HCT116 (cell line): ENCODE measurements at regions not wholly inside any gene's neighbourhood (a gene's known extent, or its start where the extent isn't known, plus 50 kb on each side); places are given as distances from the start of the nearest gene placed in this dataset.

Source experiments
- ATAC-seq: fragments of 200-7000 bp; cut with Tn5 transposase; 2 replicates; pipeline ENCODE4 v1.9.1; 2020; ENCODE audit warnings: mild to moderate bottlenecking, moderate library complexity
- BruUV-seq: library from RNA; stranded (reverse); fragments of 400-500 nt; replicated peaks from 2 replicates; lab custom pipeline; 2021; lab: Mats Ljungman, UMichigan
- CTCF ChIA-PET: fragments of 300-600 bp; sonication (Branson Sonifier 250); formaldehyde crosslinking; loops from one replicate; lab custom pipeline; 2021; ENCODE audit warnings: antibody characterized with exemption; lab: Charles Lee
- POLR2A ChIA-PET: fragments of 300-600, 350-600 bp; sonication (Branson Sonifier 250); formaldehyde crosslinking; loops from one replicate; lab custom pipeline; 2021; ENCODE audit warnings: antibody characterized with exemption; lab: Charles Lee
- RAD21 ChIA-PET, 2 experiments: fragments of 300-600 bp; sonication (Branson Sonifier 250); formaldehyde crosslinking; loops; one replicate each; lab custom pipeline; 2023; ENCODE audit warnings: low total read pairs in 2 of 2; ENCODE audit not compliant: uncharacterized antibody in 2 of 2, unreplicated experiment in 2 of 2, low non-redundant PET in 1 of 2; lab: Charles Lee
- DNase-seq: peaks from one replicate; pipeline ENCODE4 v3.0.0-alpha.2; 2010; ENCODE audit warnings: low read depth, low spot score
- H2AFZ ChIP-seq: fragments of 200-600 bp; shearing (Covaris generic), sonication (generic); 2 replicates; pipeline ENCODE4 v1.6.1; 2017; ENCODE audit warnings: low read depth, mixed run types, mixed read lengths, antibody characterized with exemption, low read length; ENCODE audit not compliant: poor library complexity, severe bottlenecking
- H3K27ac ChIP-seq: 2 replicates; pipeline ENCODE4 v1.5.1; 2012; ENCODE audit warnings: low read depth, low read length
- H3K27me3 ChIP-seq: fragments of 200-600 bp; sonication (generic); 2 replicates; pipeline ENCODE4 v1.6.1; 2016; ENCODE audit warnings: mixed run types, low read length, mixed read lengths; ENCODE audit not compliant: insufficient read depth
- H3K36me3 ChIP-seq, 2 experiments: fragments of 200-500 bp in 1 of 2; fragments of 200-600 bp in 1 of 2; sonication (Bioruptor generic) in 1 of 2; sonication (generic) in 1 of 2; 2 replicates each; pipeline versions ENCODE4 v1.5.1 to v1.6.1; 2014 to 2016; ENCODE audit warnings: low read length in 2 of 2, inconsistent platforms in 1 of 2, mixed read lengths in 1 of 2, mixed run types in 1 of 2; ENCODE audit not compliant: insufficient read depth in 2 of 2, control insufficient read depth in 1 of 2
- H3K4me1 ChIP-seq, 2 experiments: fragments of 200-600 bp in 1 of 2; sonication (generic) in 1 of 2; 2 replicates each; pipeline versions ENCODE4 v1.5.1 to v1.6.1; 2012 to 2017; ENCODE audit warnings: low read length in 2 of 2, inconsistent platforms in 1 of 2, mild to moderate bottlenecking in 1 of 2, mixed read lengths in 1 of 2, mixed run types in 1 of 2, moderate library complexity in 1 of 2; ENCODE audit not compliant: insufficient read depth in 2 of 2, control insufficient read depth in 1 of 2
- H3K4me2 ChIP-seq: fragments of 200-600 bp; sonication (generic); 2 replicates; pipeline ENCODE4 v1.6.1; 2017; ENCODE audit warnings: mixed run types, low read length, mixed read lengths
- H3K4me3 ChIP-seq, 2 experiments: fragments of 200-600 bp in 1 of 2; sonication (generic) in 1 of 2; replicated peaks in 1 of 2; 2 replicates each; pipeline ENCODE4 v1.5.1; 2011 to 2016; ENCODE audit warnings: low read length in 2 of 2, control low read depth in 1 of 2, low read depth in 1 of 2, mild to moderate bottlenecking in 1 of 2, mixed read lengths in 1 of 2, mixed run types in 1 of 2
- H3K79me2 ChIP-seq: fragments of 200-600 bp; sonication (generic); 2 replicates; pipeline ENCODE4 v1.6.1; 2017; ENCODE audit warnings: mild to moderate bottlenecking, mixed run types, low read length, moderate library complexity, mixed read lengths; ENCODE audit not compliant: insufficient read depth
- H3K9ac ChIP-seq: fragments of 200-600 bp; sonication (generic); 2 replicates; pipeline ENCODE4 v1.6.1; 2016; ENCODE audit warnings: low read length, mixed read lengths
- H3K9me2 ChIP-seq: fragments of 200-600 bp; sonication (generic), shearing (Covaris generic); 2 replicates; pipeline ENCODE4 v1.6.1; 2017; ENCODE audit warnings: mixed run types, mild to moderate bottlenecking, moderate library complexity; ENCODE audit not compliant: insufficient read depth
- H3K9me3 ChIP-seq, 2 experiments: fragments of 200-500 bp in 1 of 2; fragments of 200-600 bp in 1 of 2; sonication (Bioruptor generic) in 1 of 2; sonication (generic) in 1 of 2; 2 replicates each; pipeline ENCODE4 v1.6.1; 2014 to 2017; ENCODE audit warnings: low read length in 2 of 2, mixed read lengths in 2 of 2, inconsistent platforms in 1 of 2, low read depth in 1 of 2, mild to moderate bottlenecking in 1 of 2, mixed run types in 1 of 2, moderate library complexity in 1 of 2; ENCODE audit not compliant: control insufficient read depth in 1 of 2, insufficient read depth in 1 of 2
- H4K20me1 ChIP-seq: fragments of 200-600 bp; sonication (generic), shearing (Covaris generic); 2 replicates; pipeline ENCODE4 v1.6.1; 2017; ENCODE audit warnings: mixed run types, mild to moderate bottlenecking, moderate library complexity; ENCODE audit not compliant: insufficient read depth
- ELF1 ChIP-seq: IDR thresholded peaks from 2 replicates; pipeline ENCODE4 v1.6.1; 2012; ENCODE audit warnings: low read depth, borderline replicate concordance
- EZH2phosphoT487 ChIP-seq: fragments of 200-600 bp; IDR thresholded peaks from 2 replicates; pipeline ENCODE4 v1.6.1; 2018; ENCODE audit warnings: antibody characterized with exemption, borderline replicate concordance
- JUND ChIP-seq: IDR thresholded peaks from 2 replicates; pipeline ENCODE4 v1.6.1; 2012
- POLR2A ChIP-seq: IDR thresholded peaks from 2 replicates; pipeline ENCODE4 v1.7.0; 2011; ENCODE audit warnings: borderline replicate concordance; ENCODE audit not compliant: insufficient read depth, insufficient read length; ENCODE audit errors: extremely low read depth
- RAD21 ChIP-seq: IDR thresholded peaks from 2 replicates; pipeline ENCODE4 v1.6.1; 2012; ENCODE audit warnings: low read depth, mild to moderate bottlenecking
- SIN3A ChIP-seq: IDR thresholded peaks from 2 replicates; pipeline ENCODE4 v1.6.1; 2012; ENCODE audit warnings: low read depth
- SP1 ChIP-seq: IDR thresholded peaks from 2 replicates; pipeline ENCODE4 v1.6.1; 2012; ENCODE audit warnings: low read depth
- YY1 ChIP-seq: IDR thresholded peaks from 2 replicates; pipeline ENCODE4 v1.6.1; 2011; ENCODE audit warnings: low read length, low read depth, moderate library complexity, mild to moderate bottlenecking; ENCODE audit not compliant: insufficient replicate concordance; ENCODE audit errors: extremely low read depth
- ZFX ChIP-seq: fragments of 450-650 bp; IDR thresholded peaks from 2 replicates; pipeline ENCODE4 v1.6.1; 2017
- ZNF274 ChIP-seq: fragments of 200-500 bp; sonication (Bioruptor generic); IDR thresholded peaks from 2 replicates; pipeline ENCODE4 v1.6.1; 2014; ENCODE audit warnings: mild to moderate bottlenecking, low read depth, low read length, inconsistent platforms
- intact Hi-C: fragments of 100-400 bp; cut with micrococcal nuclease; formaldehyde crosslinking; loops from 2 replicates; pipeline ENCODE4 v1.10.0; 2022

DNA sequence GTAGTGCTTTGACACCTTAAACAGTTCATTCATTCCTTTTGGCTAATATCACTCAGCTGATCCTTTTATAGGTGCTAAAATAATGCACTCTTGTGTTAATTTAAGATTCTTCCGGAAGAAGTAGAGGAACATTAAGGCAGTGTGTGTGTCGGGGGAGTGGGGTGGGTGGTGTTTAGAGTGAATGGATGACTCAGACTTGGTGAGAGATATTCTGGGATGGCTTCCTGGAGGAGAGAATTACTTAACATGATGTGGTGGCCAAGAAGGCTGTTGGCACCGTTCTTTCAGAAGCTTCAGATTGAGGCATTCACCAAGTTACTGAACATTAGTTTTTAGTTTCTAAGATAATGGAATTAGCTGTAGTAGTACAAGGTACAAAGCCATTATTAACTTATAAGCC lies 125.6 kb upstream of the ROPN1 start:
- ATAC-seq (no peak), DNase-seq (no peak)
- RAD21 ChIA-PET: no interaction called here
- Histone ChIP-seq H3K4me3 (no peak overlapping the region), H3K4me1 (no peaks in the 10 kb centered on the region), H3K27ac (no peak overlapping the region), H3K9ac (no peak overlapping the region), H3K9me3 (no peaks in the 10 kb centered on the region), H3K36me3 (no peaks in the 10 kb centered on the region), H3K79me2 (no peaks in the 10 kb centered on the region), H3K4me2 (no peak overlapping the region), H4K20me1 (no peaks in the 10 kb centered on the region), H2AFZ (no peak overlapping the region), H3K9me2 (no peaks in the 10 kb centered on the region), H3K27me3 (peaks cover 77% of the 10 kb centered on the region)
- BruUV-seq: no TSS peak
- TF ChIP-seq SIN3A: no peak
- TF ChIP-seq SP1: no peak
- no peak for TF ChIP-seq POLR2A
- TF ChIP-seq ZFX: no peak
- no peak for TF ChIP-seq YY1
- POLR2A ChIA-PET: no interaction called here
- CTCF ChIA-PET: no interaction called here
- intact Hi-C loops: no loop called here

DNA sequence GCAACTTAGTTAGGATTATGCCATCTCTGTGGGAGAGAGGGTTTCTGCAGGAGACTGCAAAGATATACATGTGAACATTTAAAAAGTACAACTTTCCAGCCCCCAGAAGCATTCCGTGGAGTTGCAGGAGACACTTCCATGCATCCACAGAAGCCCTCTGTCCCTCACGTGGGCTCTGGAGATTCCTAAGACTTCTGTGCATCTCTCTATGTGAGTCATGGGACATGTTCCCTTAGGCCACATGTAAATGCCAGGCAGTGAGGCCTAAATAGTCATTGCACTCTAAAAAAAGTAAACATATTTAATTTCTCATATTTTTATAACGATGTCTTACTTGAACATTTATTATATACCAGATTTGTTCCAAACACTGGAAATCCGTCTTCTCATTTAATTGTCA lies 126.5 kb upstream of the ROPN1 start:
- H3K79me2 ChIP-seq: no peaks in the 10 kb centered on the region
- H3K27ac ChIP-seq: no peak overlapping the region
- intact Hi-C loops: no loop called here
- RAD21 ChIA-PET: no interaction called here
- ATAC-seq (no peak), DNase-seq (no peak)
- POLR2A ChIA-PET: no interaction called here
- H3K4me2 ChIP-seq: no peak overlapping the region
- no peaks in the 10 kb centered on the region for H3K36me3 ChIP-seq
- CTCF ChIA-PET: no interaction called here
- no peak overlapping the region for H3K4me3 ChIP-seq
- H3K4me1 ChIP-seq: no peaks in the 10 kb centered on the region
- BruUV-seq: no TSS peak
- H3K9ac ChIP-seq: no peak overlapping the region
- peaks cover 81% of the 10 kb centered on the region for H3K27me3 ChIP-seq
- TF ChIP-seq JUND: no peak
- no peak for TF ChIP-seq SIN3A
- TF ChIP-seq SP1: no peak
- TF ChIP-seq ZNF274: no peak
- no peak for TF ChIP-seq ELF1
- TF ChIP-seq ZFX: no peak
- no peak for TF ChIP-seq EZH2phosphoT487
- no peak for TF ChIP-seq RAD21
- H2AFZ ChIP-seq: no peak overlapping the region
- no peaks in the 10 kb centered on the region for H4K20me1 ChIP-seq
- no peaks in the 10 kb centered on the region for H3K9me3 ChIP-seq
- no peaks in the 10 kb centered on the region for H3K9me2 ChIP-seq
